ENCODE measurements at regions not wholly inside any gene's neighbourhood (a gene's known extent, or its start where the extent isn't known, plus 50 kb on each side); places are given as distances from the start of the nearest gene placed in this dataset.

- Mint-ChIP-seq H3K4me3 (ENCODE audit: unreplicated experiment) (no peak overlapping the region), H3K27me3 (ENCODE audit: unreplicated experiment) (no peaks in the 10 kb centered on the region), H3K9me3 (ENCODE audit: unreplicated experiment) (no peaks in the 10 kb centered on the region), H3K4me1 (ENCODE audit: unreplicated experiment) (peaks cover 27% of the 10 kb centered on the region), H3K36me3 (ENCODE audit: unreplicated experiment) (no peaks in the 10 kb centered on the region), H3K27ac (ENCODE audit: unreplicated experiment) (no peak overlapping the region)
- no peak for TF ChIP-seq CTCF (IDR thresholded peaks at IDR 0.05)
- DNase-seq (ENCODE audit: extremely low spot score, unreplicated experiment) = no peak
Observed at GRCh38 chr4:138297743-138298405, 55.7 kb upstream of the SLC7A11 start.

GRCh38 chr4:138292321-138292720, 50.2 kb upstream of the SLC7A11 start:
- Mint-ChIP-seq H3K27ac (ENCODE audit: unreplicated experiment) (no peak overlapping the region), H3K9me3 (ENCODE audit: unreplicated experiment) (no peaks in the 10 kb centered on the region), H3K27me3 (ENCODE audit: unreplicated experiment) (no peaks in the 10 kb centered on the region), H3K36me3 (ENCODE audit: unreplicated experiment) (no peaks in the 10 kb centered on the region), H3K4me3 (ENCODE audit: unreplicated experiment) (no peak overlapping the region), H3K4me1 (ENCODE audit: unreplicated experiment) (no peaks in the 10 kb centered on the region)
- no peak for TF ChIP-seq CTCF (IDR thresholded peaks at IDR 0.05)
- no peak for DNase-seq (ENCODE audit: extremely low spot score, unreplicated experiment)
